HG02571 (cell line): ENCODE measurements at regions not wholly inside any gene's neighbourhood (a gene's known extent, or its start where the extent isn't known, plus 50 kb on each side); places are given as distances from the start of the nearest gene placed in this dataset.

Source experiments
- ATAC-seq: cut with Tn5 transposase; IDR thresholded peaks from one replicate; pipeline ENCODE4 v1.9.1; 2021; ENCODE audit warnings: mild to moderate bottlenecking, moderate library complexity; ENCODE audit not compliant: unreplicated experiment

DNA sequence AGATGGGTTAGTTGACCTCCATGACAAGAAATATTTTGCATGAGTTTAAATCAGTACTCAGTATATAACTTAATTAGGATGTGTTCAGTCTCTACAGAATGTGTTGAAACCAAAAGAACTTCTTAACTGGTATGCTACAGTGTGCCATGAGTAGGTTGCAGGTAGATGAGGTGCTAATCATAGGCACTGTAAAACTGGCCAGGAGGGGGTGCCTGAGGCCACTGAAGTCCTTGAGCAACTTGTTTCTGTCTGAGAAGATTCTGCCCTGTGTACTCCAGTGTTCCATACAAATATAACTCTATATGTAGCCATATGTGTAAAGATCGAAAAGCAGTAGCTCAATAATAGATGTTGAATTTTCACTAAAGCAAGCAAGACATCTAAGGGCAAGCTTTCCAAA, 549.2 kb upstream of the KLF12 start:
- ATAC-seq: no peak

DNA sequence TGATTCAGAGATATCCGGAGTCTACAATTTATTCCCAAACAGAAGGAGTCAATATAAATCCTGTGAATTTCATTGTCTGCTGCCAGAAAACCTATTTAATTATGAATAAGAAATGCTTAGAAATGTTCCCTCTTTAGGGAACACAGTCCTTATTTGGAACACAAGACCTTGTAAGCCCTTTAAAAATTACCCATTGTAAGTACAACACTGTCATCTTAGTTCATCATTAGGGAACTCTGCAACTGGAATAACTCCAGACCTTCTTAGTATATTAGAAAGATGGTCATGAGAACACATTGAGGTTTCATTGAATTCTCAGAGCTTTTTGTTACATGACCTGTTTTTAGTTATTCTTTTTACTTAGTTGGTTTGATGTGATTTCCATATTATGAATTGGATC, 548.5 kb upstream of the KLF12 start:
- ATAC-seq: no peak

GRCh38 chr13:74681891-74682290, 547.7 kb upstream of the KLF12 start:
- ATAC-seq: no peak

GRCh38 chr13:74678308-74678965, 544.2 kb upstream of the KLF12 start:
- no peak for ATAC-seq

- no peak for ATAC-seq
These were observed 541.8 kb upstream of the KLF12 start for GRCh38 chr13:74675972-74676371.

DNA sequence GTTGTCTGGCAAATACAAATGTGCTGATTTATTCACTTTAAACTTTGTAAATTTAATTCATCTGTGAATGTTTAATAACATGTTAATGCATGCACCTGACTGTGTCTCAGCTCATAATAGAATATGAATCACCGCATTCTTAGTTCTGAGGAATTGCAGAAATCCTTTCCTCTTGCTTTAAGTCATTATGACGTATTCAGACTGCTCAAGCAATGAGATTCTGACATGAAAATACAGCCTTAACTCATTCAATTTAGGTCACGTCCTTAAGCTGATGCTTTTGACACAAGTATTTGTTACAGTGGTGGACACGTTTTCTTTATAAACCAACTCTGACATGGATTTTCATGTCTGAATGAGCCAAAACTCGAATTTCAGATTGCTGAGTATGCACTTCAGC, 541.0 kb upstream of the KLF12 start:
- ATAC-seq: no peak

DNA sequence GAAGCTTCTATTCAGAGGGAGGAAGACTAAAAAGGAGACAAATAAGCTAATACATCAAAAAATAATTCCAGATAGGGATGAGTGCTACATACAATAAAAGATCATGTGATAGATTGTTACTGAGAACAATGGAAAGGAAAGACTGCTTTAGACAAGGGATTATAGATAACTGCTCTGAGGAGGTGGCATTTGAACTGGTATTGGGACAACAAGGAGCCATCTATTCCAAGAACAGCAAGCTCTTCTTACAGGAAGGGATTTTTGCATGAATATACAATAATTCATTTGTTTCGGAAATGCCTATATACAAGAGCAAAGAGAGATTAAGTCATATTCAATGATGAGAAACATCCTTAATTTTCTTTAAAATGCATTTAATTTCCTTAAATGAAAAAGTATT, 540.5 kb upstream of the KLF12 start:
- no peak for ATAC-seq

GRCh38 chr13:74669149-74669548, 534.9 kb upstream of the KLF12 start:
- ATAC-seq: no peak

GRCh38 chr13:74667656-74668203, 533.5 kb upstream of the KLF12 start:
- ATAC-seq: no peak

DNA sequence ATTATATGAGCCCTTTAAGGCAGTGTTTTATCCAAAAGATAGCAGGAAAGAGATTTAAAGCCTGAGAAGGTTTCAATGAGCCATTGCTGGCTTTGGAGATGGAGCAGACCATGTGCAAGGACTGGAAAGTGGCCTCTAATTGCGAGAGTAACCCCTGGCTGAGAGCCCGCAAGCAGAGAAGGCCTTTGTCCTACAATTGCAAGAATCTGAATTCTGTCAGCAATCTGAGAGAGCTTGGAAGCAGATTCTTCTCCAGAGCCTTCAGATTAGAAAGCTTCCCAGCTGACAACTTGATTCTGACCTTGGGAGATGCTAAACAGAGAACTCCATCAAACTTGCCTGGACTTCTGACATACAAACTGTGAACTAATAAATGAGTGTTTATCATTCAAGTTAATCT, 528.7 kb upstream of the KLF12 start:
- no peak for ATAC-seq

- no peak for ATAC-seq
These were observed 527.6 kb upstream of the KLF12 start for GRCh38 chr13:74661851-74662250.

- ATAC-seq: no peak
These were observed 523.6 kb upstream of the KLF12 start for GRCh38 chr13:74657765-74658164.

DNA sequence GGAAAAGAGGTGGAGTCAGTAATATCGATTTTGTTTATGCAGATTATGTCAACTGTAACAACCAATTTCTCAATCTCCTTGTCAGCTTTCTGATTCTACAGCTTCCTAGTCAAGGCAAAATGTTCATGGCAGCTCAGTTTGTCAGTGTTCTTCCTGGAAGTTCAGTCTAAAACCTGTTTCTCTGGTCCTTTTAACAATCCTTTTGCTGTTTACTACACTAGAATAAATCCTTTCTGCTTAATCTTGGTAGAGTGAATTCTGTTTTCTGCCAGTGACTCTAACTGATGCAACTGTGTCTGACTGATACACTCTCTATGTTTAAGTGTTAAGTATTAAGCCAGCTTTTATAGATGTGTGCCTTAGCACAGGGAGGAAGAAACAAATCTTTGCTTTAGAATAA, 516.9 kb upstream of the KLF12 start:
- ATAC-seq: no peak

- no peak for ATAC-seq
These were observed 513.8 kb upstream of the KLF12 start for GRCh38 chr13:74647991-74648390.

- ATAC-seq: no peak
These were observed 513.0 kb upstream of the KLF12 start for GRCh38 chr13:74647211-74647610.

- ATAC-seq: no peak
These were observed 511.9 kb upstream of the KLF12 start for GRCh38 chr13:74646091-74646490.

GRCh38 chr13:74645586-74645985, 511.4 kb upstream of the KLF12 start:
- ATAC-seq: no peak

- ATAC-seq: no peak
These were observed 510.0 kb upstream of the KLF12 start for GRCh38 chr13:74644229-74644628.

DNA sequence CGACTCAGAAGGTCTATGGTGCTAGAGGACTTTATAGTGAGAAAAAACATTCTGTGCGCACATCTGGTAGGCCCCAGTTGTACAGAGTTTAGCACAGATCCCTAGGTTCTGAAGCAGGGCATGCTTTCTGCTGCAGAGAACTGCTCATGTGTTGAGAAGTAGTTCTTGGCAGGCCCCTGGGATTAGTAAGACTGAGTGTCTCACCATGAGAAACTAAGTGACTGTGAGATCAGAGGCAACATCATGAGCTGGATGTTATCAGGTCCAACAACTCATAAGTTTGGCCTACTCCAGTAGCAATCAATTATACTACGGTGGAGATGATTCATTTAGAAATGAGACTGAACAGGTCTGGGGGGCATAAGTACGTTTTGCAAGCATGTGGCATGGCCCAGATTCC, 507.4 kb upstream of the KLF12 start:
- ATAC-seq: no peak

- ATAC-seq: no peak
These were observed 499.5 kb upstream of the KLF12 start for GRCh38 chr13:74633734-74634133.

GRCh38 chr13:74629985-74630384, 495.8 kb upstream of the KLF12 start:
- no peak for ATAC-seq

DNA sequence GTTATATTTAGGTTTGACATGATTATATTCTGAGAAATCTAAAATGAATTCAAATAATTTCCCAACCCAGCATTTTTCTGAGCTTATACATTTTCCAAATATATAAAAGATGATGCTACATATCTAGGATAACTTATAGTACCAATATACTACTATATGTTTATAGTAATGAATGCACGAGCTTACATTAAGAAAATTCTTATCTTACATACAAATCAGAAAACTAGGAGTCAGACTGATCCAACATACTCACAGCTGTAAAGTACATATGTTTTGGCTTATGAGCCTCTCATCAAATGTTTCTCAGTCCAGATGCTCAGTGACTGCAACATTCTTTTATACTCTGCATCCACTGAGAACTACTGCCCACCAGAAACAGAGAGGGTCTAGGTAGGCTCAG, 491.3 kb upstream of the KLF12 start:
- no peak for ATAC-seq

DNA sequence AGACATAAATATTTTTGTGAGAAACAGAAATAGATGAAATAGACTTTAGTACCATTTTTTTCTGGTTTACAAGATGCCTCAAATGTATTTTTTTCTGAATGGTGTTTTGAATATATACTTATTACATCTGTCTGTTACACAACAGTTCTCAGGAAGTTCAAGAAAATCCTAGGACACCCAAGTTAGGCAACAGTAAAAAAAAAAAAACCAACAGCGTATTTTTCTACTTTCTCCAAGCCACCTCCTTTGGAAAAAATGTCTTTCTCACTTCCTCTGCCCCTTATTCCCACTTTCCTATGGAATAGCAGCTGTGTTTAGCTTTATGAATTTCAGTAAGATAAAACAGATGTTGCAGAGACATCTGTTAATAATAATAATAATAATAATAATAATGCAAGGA, 489.6 kb upstream of the KLF12 start:
- ATAC-seq: no peak
